Activated CD8-positive, alpha-beta T cell treated with anti-CD3 and anti-CD28 coated beads for 36 hours (primary cell): ENCODE measurements at regions not wholly inside any gene's neighbourhood (a gene's known extent, or its start where the extent isn't known, plus 50 kb on each side); places are given as distances from the start of the nearest gene placed in this dataset.
"Not testable (repeated sequence)": the region's sequence is repeated elsewhere in the genome, so short reads cannot be mapped to it uniquely, and the experiment has no call there.

Experiments
- ATAC-seq: fragments of 200-7000 bp; cut with Tn5 transposase; one replicate; pipeline ENCODE4 v1.10.0; 2021; ENCODE audit warnings: mild to moderate bottlenecking, moderate library complexity
- CTCF ChIA-PET: fragments of 350-600 bp; sonication (Branson Sonifier 250); formaldehyde crosslinking; loops from one replicate; lab custom pipeline; 2021; ENCODE audit warnings: antibody characterized with exemption; lab: Charles Lee
- POLR2A ChIA-PET: fragments of 350-600 bp; sonication (Branson Sonifier 250); formaldehyde crosslinking; loops from one replicate; lab custom pipeline; 2021; ENCODE audit warnings: antibody characterized with exemption; lab: Charles Lee
- DNase-seq: peaks from one replicate; pipeline ENCODE4 v3.0.0-alpha.2; 2020
- H3K27ac Mint-ChIP-seq: one replicate; pipeline ENCODE4 v1.8.0; 2021; ENCODE audit warnings: mild to moderate bottlenecking, mixed read lengths
- H3K27me3 Mint-ChIP-seq: one replicate; pipeline ENCODE4 v1.8.0; 2021; ENCODE audit warnings: mixed read lengths
- H3K36me3 Mint-ChIP-seq: one replicate; pipeline ENCODE4 v1.8.0; 2021; ENCODE audit warnings: low read depth, mixed read lengths
- H3K4me1 Mint-ChIP-seq: one replicate; pipeline ENCODE4 v1.8.0; 2021; ENCODE audit warnings: low read depth, mixed read lengths
- H3K4me3 Mint-ChIP-seq: one replicate; pipeline ENCODE4 v1.8.0; 2021; ENCODE audit warnings: mild to moderate bottlenecking, moderate library complexity, mixed read lengths
- H3K9me3 Mint-ChIP-seq: one replicate; pipeline ENCODE4 v1.8.0; 2021; ENCODE audit warnings: mixed read lengths
- intact Hi-C: fragments of 100-400 bp; cut with micrococcal nuclease; formaldehyde crosslinking; loops from one replicate; pipeline ENCODE4 v1.10.0; 2022
- TF ChIP-seq, protein P1 (sequence below): fragments of 200-600 bp; IDR thresholded peaks from one replicate; pipeline ENCODE4 v1.8.0; 2022; ENCODE audit warnings: antibody characterized with exemption, mild to moderate bottlenecking

DNA sequence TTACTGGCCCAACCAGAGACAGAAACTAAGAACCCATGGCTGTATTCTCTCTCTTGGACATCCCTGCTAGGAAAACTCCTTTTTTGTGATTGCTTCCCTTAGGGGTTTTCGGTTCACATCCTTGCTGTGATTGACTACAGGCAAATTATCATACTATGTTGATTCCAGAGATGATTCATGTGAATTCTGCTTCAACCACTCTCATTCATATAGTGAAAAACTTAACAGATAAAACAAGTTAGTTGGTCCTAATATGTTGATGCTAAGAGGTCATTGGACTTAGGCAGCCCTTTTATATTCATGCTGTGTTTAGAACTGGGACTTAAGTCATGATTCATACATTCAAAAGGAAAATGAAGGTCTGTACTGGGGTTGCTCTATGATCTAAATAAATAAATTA lies 76.9 kb upstream of the CCN2 start:
- Mint-ChIP-seq H3K4me3 (no peak overlapping the region), H3K4me1 (no peaks in the 10 kb centered on the region), H3K9me3 (no peaks in the 10 kb centered on the region), H3K27me3 (peaks cover 4% of the 10 kb centered on the region), H3K27ac (no peak overlapping the region), H3K36me3 (no peaks in the 10 kb centered on the region)
- CTCF ChIA-PET, result no interaction called here
- TF ChIP-seq, protein P1, sequence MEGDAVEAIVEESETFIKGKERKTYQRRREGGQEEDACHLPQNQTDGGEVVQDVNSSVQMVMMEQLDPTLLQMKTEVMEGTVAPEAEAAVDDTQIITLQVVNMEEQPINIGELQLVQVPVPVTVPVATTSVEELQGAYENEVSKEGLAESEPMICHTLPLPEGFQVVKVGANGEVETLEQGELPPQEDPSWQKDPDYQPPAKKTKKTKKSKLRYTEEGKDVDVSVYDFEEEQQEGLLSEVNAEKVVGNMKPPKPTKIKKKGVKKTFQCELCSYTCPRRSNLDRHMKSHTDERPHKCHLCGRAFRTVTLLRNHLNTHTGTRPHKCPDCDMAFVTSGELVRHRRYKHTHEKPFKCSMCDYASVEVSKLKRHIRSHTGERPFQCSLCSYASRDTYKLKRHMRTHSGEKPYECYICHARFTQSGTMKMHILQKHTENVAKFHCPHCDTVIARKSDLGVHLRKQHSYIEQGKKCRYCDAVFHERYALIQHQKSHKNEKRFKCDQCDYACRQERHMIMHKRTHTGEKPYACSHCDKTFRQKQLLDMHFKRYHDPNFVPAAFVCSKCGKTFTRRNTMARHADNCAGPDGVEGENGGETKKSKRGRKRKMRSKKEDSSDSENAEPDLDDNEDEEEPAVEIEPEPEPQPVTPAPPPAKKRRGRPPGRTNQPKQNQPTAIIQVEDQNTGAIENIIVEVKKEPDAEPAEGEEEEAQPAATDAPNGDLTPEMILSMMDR, result no peak
- POLR2A ChIA-PET, result no interaction called here
- intact Hi-C loops, result no loop called here
- ATAC-seq (no peak), DNase-seq (no peak)

DNA sequence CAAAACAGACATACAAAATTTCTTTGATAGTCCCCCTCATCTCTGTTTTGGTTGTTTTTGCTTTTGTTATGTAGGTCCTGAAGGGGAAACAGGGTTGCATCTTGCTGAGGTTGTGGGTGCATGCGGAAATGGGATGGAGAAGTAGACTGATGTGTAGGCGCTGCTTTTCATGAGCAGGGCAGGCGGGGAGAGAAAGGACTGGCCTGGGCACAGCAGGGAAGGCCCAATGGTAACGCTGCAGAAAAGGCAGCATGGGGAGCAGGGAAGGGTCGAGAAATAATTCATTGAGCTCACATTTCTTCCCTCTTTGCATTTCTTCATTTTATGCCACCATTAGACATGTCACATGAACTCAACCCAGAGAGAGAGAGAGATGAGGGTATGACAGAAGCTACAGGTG lies 74.3 kb upstream of the CCN2 start:
- H3K4me3 Mint-ChIP-seq, result no peak overlapping the region
- ChIA-PET POLR2A (no interaction called here), CTCF (no interaction called here)
- no peak overlapping the region for H3K27ac Mint-ChIP-seq
- TF ChIP-seq, protein P1, result no peak
- intact Hi-C loops, result no loop called here
- H3K4me1 Mint-ChIP-seq, result no peaks in the 10 kb centered on the region
- DNase-seq, result no peak
- peaks cover 3% of the 10 kb centered on the region for H3K27me3 Mint-ChIP-seq
- no peak for ATAC-seq
- no peaks in the 10 kb centered on the region for H3K9me3 Mint-ChIP-seq
- H3K36me3 Mint-ChIP-seq, result no peaks in the 10 kb centered on the region

DNA sequence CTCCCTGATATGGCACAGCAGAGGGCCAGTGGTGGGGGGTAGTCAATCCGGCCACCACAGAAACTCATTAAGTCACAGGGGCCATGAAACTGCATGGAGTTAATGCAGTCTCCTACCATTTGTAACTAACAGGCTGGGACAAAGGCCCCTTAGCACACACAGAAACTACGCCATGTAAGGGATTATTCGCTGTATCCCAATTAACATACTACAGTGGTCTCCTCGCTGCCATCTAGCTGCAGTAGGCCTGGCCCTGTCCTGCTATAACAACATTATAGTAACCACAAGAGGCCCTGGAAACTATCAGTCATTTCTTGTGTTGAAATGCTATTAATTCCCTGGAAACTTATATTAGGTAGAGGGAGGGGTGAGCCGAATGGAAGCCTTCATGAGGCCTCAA lies 72.3 kb upstream of the CCN2 start:
- no peaks in the 10 kb centered on the region for H3K9me3 Mint-ChIP-seq
- no peak for ATAC-seq
- no peak overlapping the region for H3K27ac Mint-ChIP-seq
- ChIA-PET POLR2A (no interaction called here), CTCF (no interaction called here)
- intact Hi-C loops, result no loop called here
- peaks cover 3% of the 10 kb centered on the region for H3K27me3 Mint-ChIP-seq
- TF ChIP-seq, protein P1, result no peak
- no peaks in the 10 kb centered on the region for H3K4me1 Mint-ChIP-seq
- no peak overlapping the region for H3K4me3 Mint-ChIP-seq
- H3K36me3 Mint-ChIP-seq, result no peaks in the 10 kb centered on the region
- DNase-seq, result no peak

DNA sequence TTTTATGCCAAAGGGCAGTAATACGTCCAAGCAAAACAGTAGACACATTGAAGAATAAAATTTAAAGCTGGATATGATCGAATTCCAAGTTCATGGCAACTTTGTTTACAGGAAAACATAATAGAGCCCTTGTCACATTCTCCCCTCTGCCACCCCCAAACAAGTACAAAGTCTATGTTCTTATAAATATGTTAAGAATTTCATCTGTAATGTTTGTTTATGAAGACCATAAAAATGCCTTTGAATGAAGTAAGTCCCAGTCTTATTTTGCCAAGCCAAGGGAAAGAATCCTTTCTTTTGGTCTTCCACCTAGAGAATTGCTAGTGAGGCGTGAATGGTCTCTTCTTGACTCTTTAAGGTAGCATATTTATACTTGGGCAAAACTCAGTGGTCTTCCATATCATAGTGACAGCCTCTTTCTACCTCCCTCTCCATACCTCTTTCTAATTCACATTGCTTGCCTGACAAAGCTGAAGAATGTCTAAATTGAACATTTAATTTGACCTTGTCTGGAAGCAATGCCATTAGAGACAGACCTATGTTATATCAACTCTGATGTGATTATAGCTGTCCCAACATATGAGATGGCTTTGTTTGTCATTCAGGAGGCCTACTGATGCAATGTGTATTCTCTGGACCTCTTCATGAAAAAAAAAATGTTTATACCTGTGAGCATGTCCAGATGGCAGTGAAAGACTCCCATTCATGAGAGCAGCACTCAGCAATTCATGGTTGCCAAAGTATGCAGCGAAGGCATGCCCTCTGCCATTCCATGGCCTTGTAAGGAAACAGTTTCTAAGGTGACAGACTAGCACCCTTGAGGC lies 70.6 kb upstream of the CCN2 start:
- H3K9me3 Mint-ChIP-seq, result no peaks in the 10 kb centered on the region
- ChIA-PET CTCF (no interaction called here), POLR2A (no interaction called here)
- no peak for DNase-seq
- no peak for ATAC-seq
- no peaks in the 10 kb centered on the region for H3K36me3 Mint-ChIP-seq
- no peak overlapping the region for H3K4me3 Mint-ChIP-seq
- TF ChIP-seq, protein P1, result no peak
- no peak overlapping the region for H3K27ac Mint-ChIP-seq
- intact Hi-C loops, result no loop called here
- H3K4me1 Mint-ChIP-seq, result no peaks in the 10 kb centered on the region
- peaks cover 3% of the 10 kb centered on the region for H3K27me3 Mint-ChIP-seq

DNA sequence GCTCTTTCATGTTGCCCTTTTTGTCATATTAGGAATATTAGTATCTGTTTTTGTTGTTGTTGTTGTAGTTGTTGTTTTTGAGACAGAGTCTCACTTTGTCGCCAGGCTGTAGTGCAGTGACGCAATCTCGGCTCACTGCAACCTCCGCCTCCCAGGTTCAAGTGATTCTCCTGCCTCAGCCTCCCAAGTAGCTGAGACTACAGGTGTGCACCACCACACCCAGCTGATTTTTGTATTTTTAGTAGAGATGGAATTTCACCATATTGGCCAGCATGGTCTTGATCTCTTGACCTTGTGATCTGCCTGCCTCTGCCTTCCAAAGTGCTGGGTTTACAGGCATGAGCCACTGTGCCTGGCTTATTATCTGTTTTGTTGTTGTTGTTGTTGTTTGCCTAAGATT lies 69.7 kb upstream of the CCN2 start:
- H3K27ac Mint-ChIP-seq, H3K36me3 Mint-ChIP-seq, H3K4me1 Mint-ChIP-seq, intact Hi-C loops, H3K9me3 Mint-ChIP-seq, POLR2A ChIA-PET, H3K27me3 Mint-ChIP-seq, H3K4me3 Mint-ChIP-seq, ATAC-seq, CTCF ChIA-PET, DNase-seq: not testable (repeated sequence)
